LoVo (cell line): ENCODE measurements at regions not wholly inside any gene's neighbourhood (a gene's known extent, or its start where the extent isn't known, plus 50 kb on each side); places are given as distances from the start of the nearest gene placed in this dataset.

Experiments
- DNase-seq: peaks from one replicate; pipeline ENCODE4 v3.0.0-alpha.2; 2016; ENCODE audit warnings: low spot score

DNA sequence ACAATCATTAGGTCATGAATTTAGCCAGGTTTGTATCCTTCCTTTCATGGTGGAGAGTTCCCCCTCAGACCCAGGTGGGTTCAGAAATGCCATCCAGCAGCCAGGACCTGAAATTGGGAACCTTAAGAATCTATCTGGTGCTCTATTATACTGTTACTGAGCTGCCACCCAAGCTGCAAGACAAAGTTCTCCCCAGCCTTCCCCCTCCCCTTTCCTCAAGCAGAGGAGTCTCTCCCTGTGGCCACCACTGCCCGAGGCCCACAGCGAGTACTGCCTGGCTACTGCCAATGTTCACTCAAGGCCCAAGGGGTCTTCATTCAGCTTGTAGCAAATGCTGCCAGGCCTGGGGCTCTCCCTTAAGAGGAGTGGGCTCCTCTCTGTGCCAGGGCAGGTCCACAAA is 133.8 kb downstream of the TMEM38B start:
- DNase-seq, result no peak

- DNase-seq, result no peak
Measured at GRCh38 chr9:105828596-105829213, 134.4 kb downstream of the TMEM38B start.

- no peak for DNase-seq
Measured at GRCh38 chr9:105830461-105830860, 136.1 kb downstream of the TMEM38B start.

- no peak for DNase-seq
Measured at GRCh38 chr9:105832096-105832710, 137.9 kb downstream of the TMEM38B start.

- DNase-seq, result no peak
Measured at GRCh38 chr9:105833271-105833975, 139.1 kb downstream of the TMEM38B start.

- DNase-seq, result no peak
Measured at GRCh38 chr9:105834404-105834803, 140.1 kb downstream of the TMEM38B start.

DNA sequence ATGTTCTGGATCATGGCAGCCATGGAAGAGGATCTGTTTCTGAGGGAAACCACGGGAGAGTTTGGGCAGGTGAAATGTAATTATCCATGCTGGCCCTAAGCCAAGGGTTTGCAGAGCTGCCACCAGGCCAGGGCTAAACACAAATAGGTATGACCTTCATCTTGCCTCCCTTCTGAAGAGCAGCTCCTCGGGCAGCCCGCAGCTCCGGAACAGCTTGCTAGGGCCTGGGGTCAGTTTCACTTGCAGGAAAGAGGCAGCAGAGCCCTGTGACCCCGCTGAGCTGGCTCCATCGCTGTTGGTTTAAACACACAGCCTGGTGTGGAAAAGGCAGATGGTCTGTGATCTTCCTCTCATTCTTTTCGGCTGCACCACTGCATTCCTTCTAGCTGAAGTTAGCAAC is 141.4 kb downstream of the TMEM38B start:
- DNase-seq, result no peak

GRCh38 chr9:105836936-105837660 is 142.8 kb downstream of the TMEM38B start:
- no peak for DNase-seq

GRCh38 chr9:105841562-105841961 is 147.2 kb downstream of the TMEM38B start:
- DNase-seq, result no peak

DNA sequence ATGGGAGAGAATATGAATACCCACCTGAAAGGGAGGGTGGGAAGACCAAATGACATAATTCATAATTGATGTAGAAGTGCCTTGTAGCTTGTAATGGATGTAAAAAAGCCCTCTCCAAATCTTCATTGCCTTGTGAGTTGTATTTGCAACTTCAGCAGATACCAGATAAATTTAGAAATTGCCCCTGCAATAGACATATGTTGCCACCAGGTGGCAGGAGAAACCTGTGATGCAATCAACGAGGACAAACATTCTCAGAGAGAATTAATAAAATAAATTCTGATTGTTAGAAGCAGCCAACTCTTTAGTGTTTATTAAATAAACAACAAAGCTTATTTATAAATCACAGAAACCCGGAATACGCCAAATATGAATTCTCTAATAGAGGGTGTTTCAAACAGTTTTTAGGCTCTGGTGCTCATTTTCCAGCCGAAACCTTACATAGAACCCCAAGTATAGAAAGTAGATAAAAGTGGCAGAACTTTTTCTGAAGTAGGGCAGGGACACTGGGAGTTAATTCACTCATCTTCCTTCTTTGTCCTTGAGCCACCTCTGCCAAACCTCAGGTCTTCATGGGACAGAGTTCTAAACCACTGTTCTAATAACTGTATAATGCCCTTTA is 147.8 kb downstream of the TMEM38B start:
- peak; percentile 15 for DNase-seq

- DNase-seq, result no peak
Measured at GRCh38 chr9:105846825-105847224, 152.5 kb downstream of the TMEM38B start.

- DNase-seq, result no peak
Measured at GRCh38 chr9:105850852-105851500, 156.6 kb downstream of the TMEM38B start.

DNA sequence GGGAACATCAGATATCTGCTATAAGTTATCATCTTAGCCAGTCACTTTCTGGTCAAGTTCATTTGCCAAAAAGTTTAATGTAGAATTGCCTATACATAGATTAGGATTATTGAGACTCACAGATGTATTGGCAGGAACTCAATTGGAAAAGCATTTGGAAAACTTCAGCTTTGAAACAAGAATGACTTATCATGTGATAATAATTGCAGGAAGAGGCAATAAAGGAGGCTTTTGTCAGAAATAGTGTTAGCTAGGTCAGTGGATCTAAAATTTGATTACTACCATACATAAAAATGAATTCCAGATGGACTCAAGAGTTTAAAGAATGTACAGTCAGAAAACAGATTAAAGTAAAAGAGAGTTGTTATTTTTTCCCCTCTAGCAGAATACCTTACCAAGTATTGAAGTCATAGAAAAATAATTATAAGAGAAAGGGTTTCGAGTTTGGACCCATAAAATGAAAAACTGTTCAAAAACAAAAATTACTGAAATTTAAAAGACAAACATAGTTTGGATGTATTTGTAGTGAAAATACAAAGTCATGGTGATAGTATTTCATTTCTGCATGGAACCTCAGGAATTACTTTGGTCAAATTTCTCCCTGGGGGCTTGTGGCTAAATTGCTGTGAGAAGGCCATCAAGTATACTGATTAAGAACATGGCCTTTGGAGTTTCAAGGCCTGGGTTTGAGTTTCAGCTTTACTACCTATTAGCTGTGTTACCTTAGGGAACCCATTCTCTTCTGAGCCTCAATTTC is 159.9 kb downstream of the TMEM38B start:
- no peak for DNase-seq

- no peak for DNase-seq
Measured at GRCh38 chr9:105854783-105855724, 160.7 kb downstream of the TMEM38B start.

DNA sequence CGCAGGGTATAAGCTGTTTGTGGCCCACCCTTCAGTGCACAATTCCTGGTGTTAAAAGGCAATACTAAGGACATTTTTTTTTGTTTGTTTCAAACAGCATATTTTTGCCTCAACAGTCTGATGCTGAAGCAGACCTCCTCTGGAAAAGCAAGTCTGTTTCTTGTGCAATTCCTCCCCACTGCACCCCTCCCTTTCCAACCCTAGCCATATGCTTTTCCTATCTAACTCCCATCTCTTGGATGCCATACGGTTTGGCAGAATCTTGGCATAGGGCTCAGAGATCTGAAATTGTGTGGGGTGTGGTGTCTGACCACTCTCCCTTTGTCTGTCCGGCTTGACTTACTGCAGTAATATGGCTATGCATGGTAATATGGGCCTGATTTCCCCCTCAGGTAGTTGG is 161.6 kb downstream of the TMEM38B start:
- DNase-seq, result no peak

- no peak for DNase-seq
Measured at GRCh38 chr9:105858006-105858690, 163.8 kb downstream of the TMEM38B start.

GRCh38 chr9:105858877-105859276 is 164.5 kb downstream of the TMEM38B start:
- no peak for DNase-seq

- no peak for DNase-seq
Measured at GRCh38 chr9:105859428-105860091, 165.2 kb downstream of the TMEM38B start.

GRCh38 chr9:105860516-105860915 is 166.2 kb downstream of the TMEM38B start:
- no peak for DNase-seq
